H1 (cell line): ENCODE measurements at regions not wholly inside any gene's neighbourhood (a gene's known extent, or its start where the extent isn't known, plus 50 kb on each side); places are given as distances from the start of the nearest gene placed in this dataset.

Experiments used
- CTCF ChIA-PET: fragments of 300-600 bp; sonication (Branson Sonifier 250); formaldehyde crosslinking; loops from one replicate; lab custom pipeline; 2021; ENCODE audit not compliant: partially characterized antibody; lab: Charles Lee
- POLR2A ChIA-PET: fragments of 300-600 bp; sonication (Branson Sonifier 250); formaldehyde crosslinking; loops from one replicate; lab custom pipeline; 2021; ENCODE audit warnings: inconsistent platforms; ENCODE audit not compliant: partially characterized antibody; lab: Charles Lee
- DNase-seq, 2 experiments: peaks; one replicate each; pipeline versions ENCODE4 v3.0.0 to v3.0.0-alpha.2; 2010 to 2022; ENCODE audit warnings: low spot score in 2 of 2, low read depth in 1 of 2, mixed read lengths in 1 of 2
- FAIRE-seq: peaks from 2 replicates; lab custom pipeline; 2011; peaks lifted over from hg19 to GRCh38; lab: Jason Lieb, UNC
- H2AFZ ChIP-seq: 2 replicates; pipeline ENCODE4 v1.8.1; 2012; ENCODE audit warnings: low read length, inconsistent platforms
- H2AK5ac ChIP-seq: 2 replicates; pipeline ENCODE4 v1.6.1; 2013; ENCODE audit warnings: low read depth, low read length
- H2BK120ac ChIP-seq: replicated peaks from 2 replicates; pipeline ENCODE3; 2013; ENCODE audit warnings: low read depth, low read length, inconsistent platforms
- H2BK12ac ChIP-seq: 2 replicates; pipeline ENCODE4 v1.6.1; 2013; ENCODE audit warnings: low read depth, low read length
- H2BK15ac ChIP-seq: 2 replicates; pipeline ENCODE4 v1.6.1; 2013; ENCODE audit warnings: low read length
- H2BK20ac ChIP-seq: 2 replicates; pipeline ENCODE4 v1.6.1; 2013; ENCODE audit warnings: low read length
- H2BK5ac ChIP-seq: 2 replicates; pipeline ENCODE4 v1.6.1; 2013; ENCODE audit warnings: low read depth, low read length
- H3K14ac ChIP-seq: 2 replicates; pipeline ENCODE4 v1.6.1; 2013; ENCODE audit warnings: inconsistent platforms; ENCODE audit not compliant: insufficient read length
- H3K18ac ChIP-seq: 2 replicates; pipeline ENCODE4 v1.6.1; 2013; ENCODE audit warnings: low read length; ENCODE audit errors: extremely low read depth
- H3K23ac ChIP-seq: 2 replicates; pipeline ENCODE4 v1.6.1; 2013; ENCODE audit warnings: inconsistent platforms; ENCODE audit not compliant: insufficient read length
- H3K23me2 ChIP-seq: 2 replicates; pipeline ENCODE4 v1.6.1; 2013; ENCODE audit warnings: low read depth, low read length
- H3K27ac ChIP-seq: 2 replicates; pipeline ENCODE4 v1.6.1; 2011; ENCODE audit warnings: low read depth, low read length, inconsistent platforms
- H3K27me3 ChIP-seq, 4 experiments: replicated peaks in 1 of 4; 1 replicate in 1 of 4; 2 replicates in 3 of 4; pipeline versions ENCODE4 v1.6.1 to v1.8.1; 2011 to 2013; ENCODE audit warnings: low read length in 3 of 4, mild to moderate bottlenecking in 3 of 4, inconsistent platforms in 2 of 4, mixed read lengths in 2 of 4, moderate library complexity in 1 of 4; ENCODE audit not compliant: control insufficient read depth in 3 of 4, insufficient read depth in 3 of 4; ENCODE audit errors: extremely low read depth in 1 of 4
- H3K36me3 ChIP-seq, 4 experiments: 2 replicates each; pipeline versions ENCODE4 v1.6.1 to v1.8.1; 2011 to 2013; ENCODE audit warnings: mild to moderate bottlenecking in 4 of 4, low read length in 3 of 4, moderate library complexity in 2 of 4, control low read depth in 1 of 4, inconsistent platforms in 1 of 4; ENCODE audit not compliant: insufficient read depth in 4 of 4, control insufficient read depth in 2 of 4
- H3K4ac ChIP-seq: replicated peaks from 2 replicates; pipeline ENCODE3; 2013; ENCODE audit warnings: low read length, low read depth, mixed read lengths, inconsistent platforms; ENCODE audit not compliant: insufficient read length
- H3K4me1 ChIP-seq, 4 experiments: replicated peaks in 1 of 4; 1 replicate in 1 of 4; 2 replicates in 3 of 4; pipeline versions ENCODE4 v1.6.1 to v1.8.1; 2011 to 2013; ENCODE audit warnings: low read length in 3 of 4, inconsistent platforms in 2 of 4, mixed read lengths in 1 of 4; ENCODE audit not compliant: insufficient read depth in 4 of 4, control insufficient read depth in 3 of 4
- H3K4me2 ChIP-seq, 2 experiments: 2 replicates each; pipeline versions ENCODE4 v1.6.1 to v1.8.1; 2011 to 2013; ENCODE audit warnings: low read depth in 2 of 2, low read length in 2 of 2, control low read depth in 1 of 2, inconsistent platforms in 1 of 2, mild to moderate bottlenecking in 1 of 2; ENCODE audit not compliant: insufficient read depth in 1 of 2
- H3K4me3 ChIP-seq, 4 experiments: fragments of 200-600, 300-600 bp in 1 of 4; sonication (generic), shearing (Covaris generic), sonication (Bioruptor Twin) in 1 of 4; 2 replicates each; pipeline versions ENCODE4 v1.5.1 to v1.8.1; 2011 to 2016; ENCODE audit warnings: low read length in 4 of 4, low read depth in 3 of 4, control low read depth in 2 of 4, inconsistent platforms in 2 of 4, mild to moderate bottlenecking in 2 of 4, mixed read lengths in 1 of 4, moderate library complexity in 1 of 4; ENCODE audit not compliant: insufficient read depth in 2 of 4; ENCODE audit errors: extremely low read depth in 1 of 4
- H3K56ac ChIP-seq: replicated peaks from 2 replicates; pipeline ENCODE3; 2013; ENCODE audit warnings: low read depth, mild to moderate bottlenecking, mixed read lengths, low read length, inconsistent platforms; ENCODE audit not compliant: insufficient read length
- H3K79me1 ChIP-seq: 2 replicates; pipeline ENCODE4 v1.6.1; 2013; ENCODE audit warnings: low read depth, low read length, control low read depth
- H3K79me2 ChIP-seq, 2 experiments: 2 replicates each; pipeline versions ENCODE4 v1.6.1 to v1.8.1; 2012 to 2013; ENCODE audit warnings: low read length in 2 of 2, mild to moderate bottlenecking in 2 of 2, inconsistent platforms in 1 of 2; ENCODE audit not compliant: insufficient read depth in 2 of 2, control insufficient read depth in 1 of 2
- H3K9ac ChIP-seq, 4 experiments: replicated peaks in 1 of 4; 1 replicate in 1 of 4; 2 replicates in 3 of 4; pipeline versions ENCODE4 v1.6.1 to v1.8.1; 2011 to 2013; ENCODE audit warnings: low read depth in 3 of 4, low read length in 3 of 4, control low read depth in 2 of 4, mild to moderate bottlenecking in 2 of 4, moderate library complexity in 2 of 4, inconsistent platforms in 1 of 4; ENCODE audit errors: extremely low read depth in 1 of 4
- H3K9me3 ChIP-seq, 2 experiments: 2 replicates each; pipeline versions ENCODE4 v1.6.1 to v1.8.1; 2012 to 2013; ENCODE audit warnings: mild to moderate bottlenecking in 2 of 2, moderate library complexity in 2 of 2, control low read depth in 1 of 2, inconsistent platforms in 1 of 2, low read depth in 1 of 2, low read length in 1 of 2, mixed read lengths in 1 of 2; ENCODE audit not compliant: insufficient read depth in 2 of 2
- H4K20me1 ChIP-seq, 2 experiments: replicated peaks in 1 of 2; 2 replicates each; pipeline versions ENCODE3 to v1.8.1; 2011 to 2013; ENCODE audit warnings: inconsistent platforms in 2 of 2, low read length in 2 of 2, mild to moderate bottlenecking in 1 of 2; ENCODE audit not compliant: insufficient read depth in 2 of 2, control insufficient read depth in 1 of 2
- H4K5ac ChIP-seq: 2 replicates; pipeline ENCODE4 v1.6.1; 2013; ENCODE audit warnings: low read length, low read depth, mixed read lengths, inconsistent platforms; ENCODE audit not compliant: insufficient read length
- H4K8ac ChIP-seq: 2 replicates; pipeline ENCODE4 v1.8.0; 2013; ENCODE audit warnings: mild to moderate bottlenecking, moderate library complexity, low read length, inconsistent platforms; ENCODE audit not compliant: insufficient read depth; ENCODE audit errors: extremely low read depth
- H4K91ac ChIP-seq: replicated peaks from 2 replicates; pipeline ENCODE3; 2013; ENCODE audit warnings: low read length, mixed read lengths, inconsistent platforms; ENCODE audit not compliant: insufficient read length
- CHD1 ChIP-seq: IDR thresholded peaks from 2 replicates; pipeline ENCODE4 v1.6.1; 2012; ENCODE audit warnings: low read depth, low read length, improper control_type of control experiment
- CTBP2 ChIP-seq: IDR thresholded peaks from 2 replicates; pipeline ENCODE4 v1.7.0; 2011; ENCODE audit warnings: borderline replicate concordance, mild to moderate bottlenecking, moderate library complexity, mixed read lengths, low read length; ENCODE audit not compliant: insufficient read depth, insufficient read length
- HDAC6 ChIP-seq: IDR thresholded peaks from one replicate; pipeline ENCODE4 v1.7.1; 2012; ENCODE audit warnings: low read depth, mild to moderate bottlenecking, inconsistent platforms, low read length, moderate library complexity
- KDM5A ChIP-seq: fragments of 200-600 bp; IDR thresholded peaks from 2 replicates; pipeline ENCODE4 v1.7.1; 2012; ENCODE audit warnings: mild to moderate bottlenecking, low read length, inconsistent platforms, mixed read lengths
- POLR2A ChIP-seq, 2 experiments: IDR thresholded peaks; 1 replicate in 1 of 2; 2 replicates in 1 of 2; pipeline ENCODE4 v1.6.1; 2011; ENCODE audit warnings: low read depth in 2 of 2, low read length in 2 of 2, mild to moderate bottlenecking in 2 of 2; ENCODE audit errors: control extremely low read depth in 1 of 2
- POU5F1 ChIP-seq: IDR thresholded peaks from 2 replicates; pipeline ENCODE4 v1.6.1; 2011; ENCODE audit warnings: low read depth, mild to moderate bottlenecking, low read length, moderate library complexity
- RFX5 ChIP-seq: IDR thresholded peaks from 2 replicates; pipeline ENCODE4 v1.6.1; 2011; ENCODE audit warnings: low read depth, low read length, improper control_type of control experiment, borderline replicate concordance
- SP4 ChIP-seq: IDR thresholded peaks from 2 replicates; pipeline ENCODE4 v1.6.1; 2012; ENCODE audit warnings: low read length, inconsistent platforms
- SRF ChIP-seq: IDR thresholded peaks from 2 replicates; pipeline ENCODE4 v1.6.1; 2011; ENCODE audit warnings: mild to moderate bottlenecking, low read depth, low read length, moderate library complexity
- SUZ12 ChIP-seq: fragments of 200-600 bp; sonication (generic); IDR thresholded peaks from 2 replicates; pipeline ENCODE4 v1.6.1; 2012; ENCODE audit warnings: mild to moderate bottlenecking, inconsistent platforms, low read length, moderate library complexity, mixed read lengths
- TEAD4 ChIP-seq: IDR thresholded peaks from 2 replicates; pipeline ENCODE4 v1.6.1; 2012; ENCODE audit warnings: low read depth, low read length, inconsistent platforms, mixed read lengths
- YY1 ChIP-seq: IDR thresholded peaks from 2 replicates; pipeline ENCODE4 v1.6.1; 2011; ENCODE audit warnings: low read depth, mild to moderate bottlenecking, low read length
- WGBS, 2 experiments: shearing (Covaris generic) in 1 of 2; methylation state at CpG; one replicate each; pipeline versions ENCODE4 v1.1.6 to v1.1.7; 2013 to 2015; ENCODE audit warnings: low lambda C conversion rate in 2 of 2, mixed read lengths in 2 of 2, inconsistent platforms in 1 of 2, low coverage in 1 of 2, missing lambda C conversion rate in 1 of 2; ENCODE audit not compliant: insufficient replicate concordance in 2 of 2, insufficient coverage in 1 of 2, insufficient read length in 1 of 2; ENCODE audit errors: extremely low coverage in 1 of 2, missing lambda C conversion rate in 1 of 2; 5-methylcytosine and 5-hydroxymethylcytosine counted together
- TF ChIP-seq, protein P1 (sequence below), 3 experiments: IDR thresholded peaks; 1 replicate in 2 of 3; 2 replicates in 1 of 3; pipeline versions ENCODE4 v1.5.1 to v1.6.1; 2011; ENCODE audit warnings: low read length in 3 of 3, mild to moderate bottlenecking in 3 of 3, inconsistent platforms in 2 of 3, low read depth in 1 of 3, moderate library complexity in 1 of 3; ENCODE audit not compliant: insufficient read depth in 1 of 3; ENCODE audit errors: control extremely low read depth in 1 of 3

DNA sequence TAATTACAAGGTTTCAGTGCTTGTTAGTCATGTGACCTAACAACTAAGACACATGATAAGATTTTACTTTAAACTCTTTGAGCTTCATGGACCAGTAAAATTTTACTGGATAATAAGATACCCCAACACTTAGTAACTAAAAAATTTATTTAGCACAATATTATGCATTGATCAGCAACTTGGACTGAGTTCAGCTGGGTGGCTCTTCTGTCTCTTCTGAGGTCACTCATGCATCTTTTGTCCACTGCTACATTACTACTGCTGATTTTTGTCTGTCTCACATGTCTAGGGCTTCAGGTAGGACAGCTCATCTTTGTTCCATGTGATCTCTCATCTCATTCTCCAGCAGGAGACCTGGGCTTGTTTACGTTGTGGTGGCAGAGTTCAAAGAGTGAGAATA is 370.2 kb upstream of the TMTC1 start:
- no peaks in the 10 kb centered on the region for H3K27me3 ChIP-seq
- H3K9ac ChIP-seq = no peak overlapping the region
- no peak overlapping the region for H2AK5ac ChIP-seq
- no peak overlapping the region for H2AFZ ChIP-seq
- no peak overlapping the region for H2BK20ac ChIP-seq
- no peak overlapping the region for H3K14ac ChIP-seq
- H3K23me2 ChIP-seq = no peaks in the 10 kb centered on the region
- H3K56ac ChIP-seq = no peak overlapping the region
- H4K20me1 ChIP-seq = no peaks in the 10 kb centered on the region
- no peak overlapping the region for H3K27ac ChIP-seq
- no peak overlapping the region for H4K8ac ChIP-seq
- H3K4ac ChIP-seq = no peak overlapping the region
- H4K91ac ChIP-seq = no peak overlapping the region
- CTCF ChIA-PET = no interaction called here
- no peaks in the 10 kb centered on the region for H3K79me2 ChIP-seq
- H3K9me3 ChIP-seq = peaks cover 0 to 10% of the 10 kb centered on the region in 2 experiments; a peak in 2 of 4 replicates
- H3K4me2 ChIP-seq = no peak overlapping the region
- DNase-seq (no peak), FAIRE-seq (no peak)
- POLR2A ChIA-PET = no interaction called here
- no peaks in the 10 kb centered on the region for H3K36me3 ChIP-seq
- no peak overlapping the region for H3K18ac ChIP-seq
- H3K23ac ChIP-seq = no peak overlapping the region
- no peak overlapping the region for H4K5ac ChIP-seq
- 95% methylated on average over 1 of the region's 1 CpG; no CpG with 5 or more reads in 1 of the 2 experiments for WGBS, 2 experiments
- no peak overlapping the region for H3K4me3 ChIP-seq
- H2BK5ac ChIP-seq = no peak overlapping the region
- H2BK15ac ChIP-seq = no peak overlapping the region
- no peaks in the 10 kb centered on the region for H3K79me1 ChIP-seq
- H3K4me1 ChIP-seq = no peaks in the 10 kb centered on the region
- no peak overlapping the region for H2BK120ac ChIP-seq
- no peak overlapping the region for H2BK12ac ChIP-seq
- TF ChIP-seq KDM5A (no peak), TEAD4 (no peak), SRF (no peak), RFX5 (no peak), HDAC6 (no peak), YY1 (no peak), POU5F1 (no peak), CHD1 (no peak), POLR2A (IDR thresholded peaks at IDR 0.05; ENCODE audit: control extremely low read depth in 1 of 2, low read depth in 2 of 2, low read length in 2 of 2) (no peak), SP4 (no peak), CTBP2 (no peak), SUZ12 (no peak)
- TF ChIP-seq, protein P1, sequence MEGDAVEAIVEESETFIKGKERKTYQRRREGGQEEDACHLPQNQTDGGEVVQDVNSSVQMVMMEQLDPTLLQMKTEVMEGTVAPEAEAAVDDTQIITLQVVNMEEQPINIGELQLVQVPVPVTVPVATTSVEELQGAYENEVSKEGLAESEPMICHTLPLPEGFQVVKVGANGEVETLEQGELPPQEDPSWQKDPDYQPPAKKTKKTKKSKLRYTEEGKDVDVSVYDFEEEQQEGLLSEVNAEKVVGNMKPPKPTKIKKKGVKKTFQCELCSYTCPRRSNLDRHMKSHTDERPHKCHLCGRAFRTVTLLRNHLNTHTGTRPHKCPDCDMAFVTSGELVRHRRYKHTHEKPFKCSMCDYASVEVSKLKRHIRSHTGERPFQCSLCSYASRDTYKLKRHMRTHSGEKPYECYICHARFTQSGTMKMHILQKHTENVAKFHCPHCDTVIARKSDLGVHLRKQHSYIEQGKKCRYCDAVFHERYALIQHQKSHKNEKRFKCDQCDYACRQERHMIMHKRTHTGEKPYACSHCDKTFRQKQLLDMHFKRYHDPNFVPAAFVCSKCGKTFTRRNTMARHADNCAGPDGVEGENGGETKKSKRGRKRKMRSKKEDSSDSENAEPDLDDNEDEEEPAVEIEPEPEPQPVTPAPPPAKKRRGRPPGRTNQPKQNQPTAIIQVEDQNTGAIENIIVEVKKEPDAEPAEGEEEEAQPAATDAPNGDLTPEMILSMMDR (IDR thresholded peaks at IDR 0.05; ENCODE audit: control extremely low read depth in 1 of 3, insufficient read depth in 1 of 3, low read depth in 1 of 3, low read length in 3 of 3) = no peak
